AG09319 (cell line): ENCODE measurements at regions not wholly inside any gene's neighbourhood (a gene's known extent, or its start where the extent isn't known, plus 50 kb on each side); places are given as distances from the start of the nearest gene placed in this dataset.

Experiments
- DNase-seq: peaks from one replicate; pipeline ENCODE4 v3.0.0-alpha.2; 2010; ENCODE audit warnings: low read depth; ENCODE audit errors: extremely low read depth
- CTCF ChIP-seq: IDR thresholded peaks from 2 replicates; pipeline ENCODE4 v1.5.1; 2011; ENCODE audit warnings: low read depth, mild to moderate bottlenecking, inconsistent platforms, low read length, moderate library complexity

DNA sequence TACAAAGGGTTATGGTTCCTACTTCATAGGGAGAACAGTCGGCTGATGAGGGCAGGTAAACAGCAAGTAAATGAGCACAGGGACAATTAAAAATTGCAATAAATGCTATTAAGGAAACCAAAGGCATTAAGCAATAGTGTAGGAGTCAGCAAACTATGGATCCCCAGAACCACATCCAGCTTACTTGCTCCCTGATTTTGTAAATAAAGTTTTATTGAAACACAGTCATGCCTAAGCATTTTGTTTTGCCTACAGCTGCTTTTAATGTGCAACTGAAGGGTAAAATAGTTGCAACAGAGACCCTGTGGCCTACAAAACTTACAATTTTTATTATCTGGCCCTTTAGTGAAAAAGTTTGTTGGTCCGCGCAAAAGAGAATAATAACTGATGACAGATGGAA, 351.2 kb upstream of the NR2F2 start:
- DNase-seq: no peak
- TF ChIP-seq CTCF: no peak

DNA sequence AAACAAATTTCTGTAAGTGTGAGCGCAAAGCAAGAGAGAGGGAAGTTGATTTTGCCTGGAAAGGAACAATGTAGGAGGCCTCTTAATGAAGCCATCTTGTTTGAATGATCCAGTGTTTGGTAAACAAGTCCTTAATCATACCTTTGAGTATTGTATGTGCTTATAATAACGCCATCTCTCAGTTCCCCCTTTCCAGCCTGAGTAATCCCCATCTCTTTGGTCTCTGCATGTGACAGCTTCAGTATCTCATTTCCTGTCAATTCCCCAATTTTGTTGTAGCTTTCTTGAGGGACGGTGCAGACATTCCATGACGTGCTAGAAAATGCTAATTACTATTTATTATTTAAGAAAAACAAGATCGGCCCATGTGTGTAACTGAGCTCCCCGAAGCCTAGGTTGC, 349.3 kb upstream of the NR2F2 start:
- DNase-seq: no peak
- no peak for TF ChIP-seq CTCF

DNA sequence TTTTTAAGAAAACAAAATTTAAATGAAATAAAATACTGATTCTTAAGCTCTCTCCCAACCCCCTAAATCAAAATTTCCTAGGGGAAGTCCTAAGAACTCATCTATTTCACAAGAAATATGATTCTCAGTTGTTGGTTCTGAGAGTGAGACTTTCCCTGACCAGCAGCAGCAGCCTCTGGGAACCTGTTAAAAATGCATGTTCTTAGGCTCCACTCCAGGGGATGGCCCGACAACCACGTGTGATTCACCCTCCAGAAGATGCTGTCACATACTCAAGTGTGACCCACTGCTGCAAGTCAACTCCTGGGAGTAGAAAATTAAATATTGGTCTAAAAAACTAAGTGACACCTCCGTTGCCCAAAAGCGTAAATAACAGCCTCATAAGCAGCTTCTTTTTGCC, 343.2 kb upstream of the NR2F2 start:
- TF ChIP-seq CTCF: no peak

GRCh38 chr15:95987886-95988573, 342.5 kb upstream of the NR2F2 start:
- no peak for TF ChIP-seq CTCF
- no peak for DNase-seq

More for the DNA sequence above, 343.2 kb upstream of the NR2F2 start:
- DNase-seq: no peak

GRCh38 chr15:95988574-95988887, 342.0 kb upstream of the NR2F2 start:
- TF ChIP-seq CTCF: no peak
- DNase-seq: peak; percentile 23

- DNase-seq: no peak
- TF ChIP-seq CTCF: no peak
These were observed 341.1 kb upstream of the NR2F2 start for GRCh38 chr15:95989392-95989791.

- no peak for DNase-seq
- no peak for TF ChIP-seq CTCF
These were observed 339.7 kb upstream of the NR2F2 start for GRCh38 chr15:95990833-95991232.
